Limb (tissue), 2 donors: ENCODE measurements at regions not wholly inside any gene's neighbourhood (a gene's known extent, or its start where the extent isn't known, plus 50 kb on each side); places are given as distances from the start of the nearest gene placed in this dataset.

Experiments
- DNase-seq, 2 donors: peaks; one replicate each; pipeline ENCODE4 v3.0.0-alpha.2; 2016; ENCODE audit errors: extremely low spot score in 2 of 2

GRCh38 chr21:31566611-31567010, 92.9 kb upstream of the SOD1 start:
- no peak for DNase-seq

- no peak for DNase-seq
Observed at GRCh38 chr21:31566064-31566463, 93.4 kb upstream of the SOD1 start.

GRCh38 chr21:31564439-31564838, 95.1 kb upstream of the SOD1 start:
- no peak for DNase-seq

GRCh38 chr21:31560479-31560878, 99.0 kb upstream of the SOD1 start:
- no peak for DNase-seq

- DNase-seq = peak; percentile 92 to 99
Observed at GRCh38 chr21:31559368-31560119, 99.9 kb upstream of the SOD1 start.

- DNase-seq = peak; percentile 96 to 97
Observed at GRCh38 chr21:31558962-31559367, 100.5 kb upstream of the SOD1 start.

- peak in 1 of 2 donors; percentile 86 for DNase-seq
Observed at GRCh38 chr21:31558189-31558961, 101.1 kb upstream of the SOD1 start.

- DNase-seq = peak in 1 of 2 donors; percentile 72
Observed at GRCh38 chr21:31557421-31558188, 101.9 kb upstream of the SOD1 start.

GRCh38 chr21:31556662-31557061, 102.8 kb upstream of the SOD1 start:
- DNase-seq = no peak

GRCh38 chr21:31555741-31556191, 103.7 kb upstream of the SOD1 start:
- no peak for DNase-seq

GRCh38 chr21:31554511-31555022, 104.9 kb upstream of the SOD1 start:
- DNase-seq = no peak

- DNase-seq = no peak
Observed at GRCh38 chr21:31553926-31554325, 105.6 kb upstream of the SOD1 start.

GRCh38 chr21:31553461-31553860, 106.0 kb upstream of the SOD1 start:
- DNase-seq = no peak

GRCh38 chr21:31552826-31553225, 106.7 kb upstream of the SOD1 start:
- DNase-seq = no peak

GRCh38 chr21:31550070-31550469, 109.4 kb upstream of the SOD1 start:
- DNase-seq = no peak

- no peak for DNase-seq
Observed at GRCh38 chr21:31548688-31549087, 110.8 kb upstream of the SOD1 start.

- no peak for DNase-seq
Observed at GRCh38 chr21:31546443-31547170, 112.9 kb upstream of the SOD1 start.

GRCh38 chr21:31545036-31545435, 114.5 kb upstream of the SOD1 start:
- no peak for DNase-seq

GRCh38 chr21:31543191-31543590, 116.3 kb upstream of the SOD1 start:
- no peak for DNase-seq

- DNase-seq = peak; percentile 65 to 68
Observed at GRCh38 chr21:31538816-31539215, 120.7 kb upstream of the SOD1 start.
